A549 (cell line): ENCODE measurements at regions not wholly inside any gene's neighbourhood (a gene's known extent, or its start where the extent isn't known, plus 50 kb on each side); places are given as distances from the start of the nearest gene placed in this dataset.

Source experiments
- ATAC-seq, 2 experiments: fragments of 200-7000 bp in 1 of 2; fragments of >200 bp in 1 of 2; cut with Nextera tagmentation in 1 of 2; cut with Tn5 transposase in 1 of 2; 3 replicates each; pipeline versions ENCODE4 v1.8.0 to v1.9.1; 2018 to 2020; ENCODE audit warnings: mild to moderate bottlenecking in 1 of 2, moderate library complexity in 1 of 2
- CTCF ChIA-PET: fragments of 300-600 bp; sonication (Branson Sonifier 250); formaldehyde crosslinking; extraction: SDS; loops from one replicate; lab custom pipeline; 2021; ENCODE audit warnings: antibody characterized with exemption, inconsistent platforms; lab: Yijun Ruan, JAX
- POLR2A ChIA-PET: fragments of 350-600 bp; formaldehyde crosslinking; extraction: SDS; loops from one replicate; lab custom pipeline; 2021; ENCODE audit warnings: antibody characterized with exemption, inconsistent platforms; lab: Yijun Ruan, JAX
- DNase-seq, 2 experiments: peaks; one replicate each; pipeline versions ENCODE4 v3.0.0 to v3.0.0-alpha.2; 2011 to 2016; ENCODE audit warnings: low read depth in 1 of 2, low spot score in 1 of 2
- FAIRE-seq: peaks from 2 replicates; lab custom pipeline; 2011; peaks lifted over from hg19 to GRCh38; lab: Jason Lieb, UNC
- H3K27ac ChIP-seq, 2 experiments: fragments of >200 bp; sonication (Bioruptor Twin); formaldehyde crosslinking; 3 replicates each; pipeline ENCODE4 v1.5.1; 2016 to 2017
- H3K4me1 ChIP-seq: fragments of >200 bp; sonication (Bioruptor Twin); formaldehyde crosslinking; 3 replicates; pipeline ENCODE4 v1.6.1; 2016
- H3K4me2 ChIP-seq: fragments of >200 bp; sonication (Bioruptor Twin); formaldehyde crosslinking; 3 replicates; pipeline ENCODE4 v1.6.1; 2016
- H3K4me3 ChIP-seq: fragments of >200 bp; sonication (Bioruptor Twin); formaldehyde crosslinking; 3 replicates; pipeline ENCODE4 v1.5.1; 2016
- H3K9me3 ChIP-seq: fragments of >200 bp; sonication (Bioruptor Twin); formaldehyde crosslinking; 3 replicates; pipeline ENCODE4 v1.6.1; 2016
- ATOH8 ChIP-seq: fragments of 250-450 bp; sonication (Bioruptor Pico); IDR thresholded peaks from 2 replicates; pipeline ENCODE4 v1.5.0; 2020; ENCODE audit warnings: low read depth, mild to moderate bottlenecking, moderate library complexity
- E2F6 ChIP-seq: IDR thresholded peaks from 2 replicates; pipeline ENCODE4 v1.6.1; 2012; ENCODE audit warnings: low read depth, borderline replicate concordance
- EHMT2 ChIP-seq: fragments of 200-600 bp; sonication (generic); IDR thresholded peaks from 2 replicates; pipeline ENCODE4 v1.6.1; 2016; ENCODE audit warnings: antibody characterized with exemption, low read depth, mild to moderate bottlenecking, moderate library complexity
- FOSL2 ChIP-seq, 2 experiments: fragments of 450-650 bp in 1 of 2; fragments of >200 bp in 1 of 2; sonication (Bioruptor Twin) in 1 of 2; formaldehyde crosslinking; IDR thresholded peaks; 2 replicates each; pipeline versions ENCODE4 v1.5.0 to v1.6.1; 2016 to 2020; ENCODE audit warnings: mild to moderate bottlenecking in 1 of 2, moderate library complexity in 1 of 2
- HEYL ChIP-seq: fragments of 250-450 bp; sonication (Bioruptor Pico); IDR thresholded peaks from 2 replicates; pipeline ENCODE4 v1.8.0; 2021; ENCODE audit warnings: mild to moderate bottlenecking, moderate library complexity
- HOXB13 ChIP-seq: fragments of 250-450 bp; sonication (Bioruptor Pico); IDR thresholded peaks from 2 replicates; pipeline ENCODE4 v1.5.0; 2020; ENCODE audit warnings: low read depth, mild to moderate bottlenecking, moderate library complexity
- HOXB5 ChIP-seq: fragments of 250-450 bp; sonication (Bioruptor Pico); IDR thresholded peaks from 2 replicates; pipeline ENCODE4 v1.5.0; 2020; ENCODE audit warnings: mild to moderate bottlenecking, moderate library complexity
- JUN ChIP-seq, 2 experiments: fragments of >200 bp; sonication (Bioruptor Twin); formaldehyde crosslinking; IDR thresholded peaks; 2 replicates in 1 of 2; 3 replicates in 1 of 2; pipeline ENCODE4 v1.6.1; 2016 to 2017
- JUNB ChIP-seq: fragments of >200 bp; sonication (Bioruptor Twin); formaldehyde crosslinking; IDR thresholded peaks from 2 replicates; pipeline ENCODE4 v1.6.1; 2016
- MAFK ChIP-seq: fragments of 450-650 bp; IDR thresholded peaks from 2 replicates; pipeline ENCODE4 v1.6.1; 2014; ENCODE audit not compliant: partially characterized antibody
- MAX ChIP-seq: IDR thresholded peaks from 2 replicates; pipeline ENCODE4 v1.6.1; 2012
- MAZ ChIP-seq: fragments of 150-350 bp; IDR thresholded peaks from 2 replicates; pipeline ENCODE4 v1.6.1; 2014; ENCODE audit warnings: antibody characterized with exemption, low read depth, low read length, borderline replicate concordance
- MYC ChIP-seq: IDR thresholded peaks from 2 replicates; pipeline ENCODE4 v1.6.1; 2012; ENCODE audit warnings: mild to moderate bottlenecking, inconsistent platforms, low read length, improper control_type of control experiment, borderline replicate concordance
- NFE2L2 ChIP-seq: fragments of 150-350 bp; conservative IDR thresholded peaks from 2 replicates; pipeline ENCODE4 v1.6.1; 2014; ENCODE audit warnings: low read length
- NR3C1 ChIP-seq: fragments of >200 bp; sonication (Bioruptor Twin); formaldehyde crosslinking; IDR thresholded peaks from 3 replicates; pipeline ENCODE4 v1.6.1; 2017
- PHF8 ChIP-seq: fragments of 200-600 bp; sonication (generic); IDR thresholded peaks from 2 replicates; pipeline ENCODE4 v1.6.1; 2016; ENCODE audit warnings: low read depth, mild to moderate bottlenecking, antibody characterized with exemption, moderate library complexity, borderline replicate concordance
- POLR2AphosphoS2 ChIP-seq: conservative IDR thresholded peaks from 2 replicates; pipeline ENCODE4 v1.6.1; 2012; ENCODE audit warnings: low read length, improper control_type of control experiment, inconsistent platforms
- RAD21 ChIP-seq, 2 experiments: fragments of >200 bp in 1 of 2; sonication (Bioruptor Twin) in 1 of 2; formaldehyde crosslinking in 1 of 2; IDR thresholded peaks in 1 of 2; conservative IDR thresholded peaks in 1 of 2; 2 replicates in 1 of 2; 3 replicates in 1 of 2; pipeline ENCODE4 v1.6.1; 2012 to 2018; ENCODE audit warnings: inconsistent platforms in 1 of 2
- RNF2 ChIP-seq: fragments of 200-600 bp; sonication (generic); IDR thresholded peaks from 2 replicates; pipeline ENCODE4 v1.6.1; 2016; ENCODE audit warnings: low read depth, mild to moderate bottlenecking, antibody characterized with exemption, moderate library complexity, borderline replicate concordance
- TFCP2L1 ChIP-seq: fragments of 250-450 bp; sonication (Bioruptor Pico); IDR thresholded peaks from 2 replicates; pipeline ENCODE4 v1.5.0; 2021; ENCODE audit warnings: mild to moderate bottlenecking
- TP53 ChIP-seq: fragments of 250-450 bp; sonication (Bioruptor Pico); IDR thresholded peaks from 2 replicates; pipeline ENCODE4 v1.5.0; 2021; ENCODE audit warnings: mild to moderate bottlenecking, moderate library complexity
- ZNF302 ChIP-seq: fragments of 250-450 bp; sonication (Bioruptor Pico); IDR thresholded peaks from 2 replicates; pipeline ENCODE4 v1.9.0; 2021; ENCODE audit warnings: inconsistent platforms, mild to moderate bottlenecking, moderate library complexity
- whole genome bisulfite sequencing: methylation state at CpG from one replicate; pipeline ENCODE4 v1.1.6; 2017; ENCODE audit errors: missing lambda C conversion rate; 5-methylcytosine and 5-hydroxymethylcytosine counted together
- TF ChIP-seq, protein P1 (sequence below): fragments of 200-600 bp; sonication (generic); IDR thresholded peaks from 2 replicates; pipeline ENCODE4 v1.6.1; 2016; ENCODE audit warnings: antibody characterized with exemption, mild to moderate bottlenecking, moderate library complexity
- TF ChIP-seq, protein P2 (sequence below): IDR thresholded peaks from 2 replicates; pipeline ENCODE4 v1.6.1; 2012

DNA sequence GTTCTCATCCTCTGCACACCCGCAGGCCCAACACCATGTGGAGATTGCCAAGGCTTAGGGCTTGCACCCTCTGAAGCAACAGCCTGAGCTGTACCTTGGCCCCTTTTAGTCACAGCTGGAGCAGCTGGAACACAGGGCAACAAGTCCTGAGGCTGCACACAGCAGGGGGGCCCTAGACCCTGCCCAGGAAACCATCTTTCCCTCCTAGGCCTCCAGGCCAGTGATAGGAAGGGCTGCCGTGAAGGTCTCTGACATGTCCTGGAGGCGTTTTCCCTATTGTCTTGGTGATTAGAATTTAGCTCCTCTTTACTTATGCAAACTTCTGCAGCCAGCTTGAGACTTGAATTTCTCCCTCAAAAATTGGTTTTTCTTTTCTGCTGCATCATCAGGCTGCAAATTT lies 373.5 kb upstream of the CLEC14A start (continued):
- no peak for TF ChIP-seq MAX
- TF ChIP-seq, protein P1, sequence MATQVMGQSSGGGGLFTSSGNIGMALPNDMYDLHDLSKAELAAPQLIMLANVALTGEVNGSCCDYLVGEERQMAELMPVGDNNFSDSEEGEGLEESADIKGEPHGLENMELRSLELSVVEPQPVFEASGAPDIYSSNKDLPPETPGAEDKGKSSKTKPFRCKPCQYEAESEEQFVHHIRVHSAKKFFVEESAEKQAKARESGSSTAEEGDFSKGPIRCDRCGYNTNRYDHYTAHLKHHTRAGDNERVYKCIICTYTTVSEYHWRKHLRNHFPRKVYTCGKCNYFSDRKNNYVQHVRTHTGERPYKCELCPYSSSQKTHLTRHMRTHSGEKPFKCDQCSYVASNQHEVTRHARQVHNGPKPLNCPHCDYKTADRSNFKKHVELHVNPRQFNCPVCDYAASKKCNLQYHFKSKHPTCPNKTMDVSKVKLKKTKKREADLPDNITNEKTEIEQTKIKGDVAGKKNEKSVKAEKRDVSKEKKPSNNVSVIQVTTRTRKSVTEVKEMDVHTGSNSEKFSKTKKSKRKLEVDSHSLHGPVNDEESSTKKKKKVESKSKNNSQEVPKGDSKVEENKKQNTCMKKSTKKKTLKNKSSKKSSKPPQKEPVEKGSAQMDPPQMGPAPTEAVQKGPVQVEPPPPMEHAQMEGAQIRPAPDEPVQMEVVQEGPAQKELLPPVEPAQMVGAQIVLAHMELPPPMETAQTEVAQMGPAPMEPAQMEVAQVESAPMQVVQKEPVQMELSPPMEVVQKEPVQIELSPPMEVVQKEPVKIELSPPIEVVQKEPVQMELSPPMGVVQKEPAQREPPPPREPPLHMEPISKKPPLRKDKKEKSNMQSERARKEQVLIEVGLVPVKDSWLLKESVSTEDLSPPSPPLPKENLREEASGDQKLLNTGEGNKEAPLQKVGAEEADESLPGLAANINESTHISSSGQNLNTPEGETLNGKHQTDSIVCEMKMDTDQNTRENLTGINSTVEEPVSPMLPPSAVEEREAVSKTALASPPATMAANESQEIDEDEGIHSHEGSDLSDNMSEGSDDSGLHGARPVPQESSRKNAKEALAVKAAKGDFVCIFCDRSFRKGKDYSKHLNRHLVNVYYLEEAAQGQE: no peak

DNA sequence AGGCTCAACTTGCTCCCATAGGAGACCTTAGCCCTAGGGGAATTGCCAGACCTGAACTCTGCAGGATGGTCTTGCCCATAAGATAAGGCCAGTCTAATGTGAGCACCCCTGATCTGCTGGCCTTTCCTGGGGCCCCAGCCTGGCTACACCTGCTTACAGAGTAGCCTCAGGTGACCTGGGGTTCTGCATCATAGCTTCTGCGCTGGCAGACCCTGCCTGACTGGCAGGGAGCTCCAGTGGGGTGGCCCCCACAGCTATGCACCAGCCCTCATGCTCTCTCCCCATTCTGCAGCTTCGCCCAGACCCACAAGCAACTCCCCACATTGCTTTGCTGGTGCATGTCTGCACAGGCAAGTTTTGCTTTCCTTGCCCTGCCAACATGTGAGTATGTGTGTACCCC lies 371.3 kb upstream of the CLEC14A start:
- POLR2A ChIA-PET: no interaction called here
- no peak overlapping the region for H3K27ac ChIP-seq
- 0% methylated on average over 1 of the region's 2 CpGs for WGBS
- CTCF ChIA-PET: no interaction called here
- no peak overlapping the region for H3K4me2 ChIP-seq
- no peak for DNase-seq
- no peak for FAIRE-seq
- TF ChIP-seq TP53 (CRISPR knock-in tag): no peak
- TF ChIP-seq MYC: no peak
- TF ChIP-seq NFE2L2: no peak
- TF ChIP-seq RNF2: no peak
- no peak for TF ChIP-seq JUN (IDR thresholded peaks at IDR 0.05)
- TF ChIP-seq EHMT2: no peak
- TF ChIP-seq HOXB5 (CRISPR knock-in tag): no peak
- TF ChIP-seq, protein P2, sequence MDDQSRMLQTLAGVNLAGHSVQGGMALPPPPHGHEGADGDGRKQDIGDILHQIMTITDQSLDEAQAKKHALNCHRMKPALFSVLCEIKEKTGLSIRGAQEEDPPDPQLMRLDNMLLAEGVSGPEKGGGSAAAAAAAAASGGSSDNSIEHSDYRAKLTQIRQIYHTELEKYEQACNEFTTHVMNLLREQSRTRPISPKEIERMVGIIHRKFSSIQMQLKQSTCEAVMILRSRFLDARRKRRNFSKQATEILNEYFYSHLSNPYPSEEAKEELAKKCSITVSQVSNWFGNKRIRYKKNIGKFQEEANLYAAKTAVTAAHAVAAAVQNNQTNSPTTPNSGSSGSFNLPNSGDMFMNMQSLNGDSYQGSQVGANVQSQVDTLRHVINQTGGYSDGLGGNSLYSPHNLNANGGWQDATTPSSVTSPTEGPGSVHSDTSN: no peak
- no peak for TF ChIP-seq MAFK
- TF ChIP-seq JUNB: no peak
- no peak for TF ChIP-seq TFCP2L1 (CRISPR knock-in tag)
- no peak overlapping the region for H3K4me3 ChIP-seq
- ATAC-seq: no peak
- no peaks in the 10 kb centered on the region for H3K4me1 ChIP-seq
- H3K9me3 ChIP-seq: no peaks in the 10 kb centered on the region

GRCh38 chr14:38623661-38624060 lies 367.8 kb upstream of the CLEC14A start:
- WGBS: 2% methylated on average over 2 of the region's 2 CpGs
- Histone ChIP-seq H3K27ac (no peak overlapping the region), H3K4me2 (no peak overlapping the region), H3K4me3 (no peak overlapping the region), H3K4me1 (no peaks in the 10 kb centered on the region), H3K9me3 (no peaks in the 10 kb centered on the region)
- no peak for TF ChIP-seq FOSL2 (IDR thresholded peaks at IDR 0.05)
- TF ChIP-seq FOSL2 (CRISPR knock-in tag; IDR thresholded peaks at IDR 0.05): no peak
- no peak for TF ChIP-seq NR3C1
- TF ChIP-seq JUNB: no peak
- TF ChIP-seq, protein P1: no peak
- TF ChIP-seq EHMT2: no peak
- TF ChIP-seq ATOH8 (CRISPR knock-in tag): no peak
- no peak for TF ChIP-seq RAD21 (conservative IDR thresholded peaks at IDR 0.05 in 1 of 2, IDR thresholded peaks at IDR 0.05 in 1 of 2)
- no peak for TF ChIP-seq HOXB13 (CRISPR knock-in tag)
- TF ChIP-seq POLR2AphosphoS2: no peak
- TF ChIP-seq MAZ: no peak
- no peak for TF ChIP-seq E2F6
- TF ChIP-seq HEYL (CRISPR knock-in tag): no peak
- TF ChIP-seq PHF8: no peak
- TF ChIP-seq ZNF302 (CRISPR knock-in tag): no peak
- ATAC-seq (no peak), DNase-seq (no peak), FAIRE-seq (no peak)
- CTCF ChIA-PET: no interaction called here
- POLR2A ChIA-PET: no interaction called here
